ENCODE measurements at regions not wholly inside any gene's neighbourhood (a gene's known extent, or its start where the extent isn't known, plus 50 kb on each side); places are given as distances from the start of the nearest gene placed in this dataset.
"Not testable (repeated sequence)": the region's sequence is repeated elsewhere in the genome, so short reads cannot be mapped to it uniquely, and the experiment has no call there.

DNA sequence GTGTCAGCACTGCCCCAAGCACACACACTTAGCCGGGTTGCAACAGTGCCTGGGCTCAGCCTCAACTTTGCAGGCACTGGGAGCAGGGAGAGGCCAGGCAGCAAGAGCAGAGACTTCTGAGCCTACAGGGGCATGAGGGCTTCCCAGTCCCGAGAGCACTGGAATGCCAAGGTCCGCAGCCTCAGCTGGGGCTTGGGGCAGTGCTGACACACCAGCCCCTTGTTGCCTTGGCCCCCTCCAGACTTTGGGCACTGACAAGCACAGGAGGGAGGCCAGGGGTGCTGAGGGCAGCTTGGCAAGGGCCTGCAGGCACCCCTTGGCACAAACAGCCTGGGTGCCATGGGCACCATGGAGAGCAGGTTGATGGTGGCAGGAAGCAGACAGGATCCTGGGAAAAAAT is 531.1 kb upstream of the SLC39A10 start:
- H3K27me3 ChIP-seq (ENCODE audit: control insufficient read depth, insufficient read depth, low read length, poor library complexity, severe bottlenecking); H3K9me3 ChIP-seq (ENCODE audit: control insufficient read depth, low read length); H3K4me1 ChIP-seq (ENCODE audit: control insufficient read depth, insufficient read depth, low read length); H3K4me3 ChIP-seq (ENCODE audit: insufficient read depth, low read depth, low read length); H3K36me3 ChIP-seq (ENCODE audit: control insufficient read depth, insufficient read depth, low read length); H3K27ac ChIP-seq (ENCODE audit: insufficient read depth, low read depth, low read length, poor library complexity, severe bottlenecking): not testable (repeated sequence)
- 91 to 97% methylated on average over 3 of the region's 3 CpGs for WGBS, 2 experiments

DNA sequence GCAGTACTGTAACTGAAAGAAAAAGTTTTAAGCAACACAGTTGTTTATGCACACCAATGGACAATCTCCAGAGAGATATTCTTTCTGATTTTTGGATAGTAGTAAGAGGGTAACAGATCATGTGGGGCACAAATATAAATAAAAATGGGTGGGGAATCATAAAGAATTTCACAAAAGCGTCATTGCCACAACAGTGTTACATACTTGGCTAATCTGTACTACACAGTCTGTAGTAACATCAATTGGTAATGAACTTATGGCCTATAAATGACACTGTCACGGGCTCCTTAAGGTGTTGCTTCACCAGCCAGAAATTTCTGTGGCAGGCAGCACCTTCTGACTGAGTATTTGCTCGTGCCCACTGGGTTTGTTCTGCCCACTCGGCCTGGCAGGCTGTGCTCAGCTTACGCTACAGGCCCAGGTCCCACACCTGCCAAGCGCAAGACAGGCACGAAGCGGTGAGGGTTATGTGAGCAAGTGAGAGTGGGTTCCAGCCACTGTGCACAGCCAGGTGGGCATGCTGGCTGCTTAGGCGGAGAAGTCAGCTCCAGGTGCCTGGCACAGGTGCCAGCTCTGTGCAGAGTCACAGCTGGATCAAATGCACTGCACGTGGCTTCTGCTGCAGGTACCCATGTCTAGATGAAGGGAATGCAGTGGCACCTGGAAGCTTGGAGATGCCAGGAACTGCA is 532.5 kb upstream of the SLC39A10 start:
- no peaks in the 10 kb centered on the region for H3K27me3 ChIP-seq (ENCODE audit: control insufficient read depth, insufficient read depth, low read length, poor library complexity, severe bottlenecking)
- 94% methylated on average over 10 of the region's 10 CpGs for WGBS, 2 experiments
- no peaks in the 10 kb centered on the region for H3K9me3 ChIP-seq (ENCODE audit: control insufficient read depth, low read length)

DNA sequence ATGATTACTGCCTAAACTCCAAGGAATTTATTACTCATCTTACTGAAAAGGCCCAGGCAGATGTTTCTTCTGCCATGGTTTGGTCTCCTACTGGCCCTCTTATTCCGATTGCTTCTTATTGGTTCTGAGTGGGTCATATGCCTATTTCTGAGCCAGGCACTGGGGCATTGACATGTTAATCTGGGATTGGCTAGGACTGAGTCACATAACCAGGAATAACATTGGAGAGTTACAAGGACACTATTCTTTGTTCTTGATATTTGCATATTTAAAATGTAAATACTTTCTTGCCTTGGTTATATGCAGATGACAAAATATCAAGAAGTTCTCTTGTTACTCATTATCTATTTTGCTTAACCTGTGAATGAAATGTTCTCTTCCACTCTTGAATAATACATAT is 534.4 kb upstream of the SLC39A10 start:
- H3K27ac ChIP-seq (ENCODE audit: insufficient read depth, low read depth, low read length, poor library complexity, severe bottlenecking), result no peak overlapping the region
- H3K4me3 ChIP-seq (ENCODE audit: insufficient read depth, low read depth, low read length), result no peak overlapping the region
- 86 to 100% methylated on average over 1 of the region's 1 CpG for WGBS, 2 experiments
- no peaks in the 10 kb centered on the region for H3K27me3 ChIP-seq (ENCODE audit: control insufficient read depth, insufficient read depth, low read length, poor library complexity, severe bottlenecking)
- no peaks in the 10 kb centered on the region for H3K9me3 ChIP-seq (ENCODE audit: control insufficient read depth, low read length)
- H3K4me1 ChIP-seq (ENCODE audit: control insufficient read depth, insufficient read depth, low read length), result no peaks in the 10 kb centered on the region
- H3K36me3 ChIP-seq (ENCODE audit: control insufficient read depth, insufficient read depth, low read length), result no peaks in the 10 kb centered on the region

More for the DNA sequence above, 532.5 kb upstream of the SLC39A10 start:
- Histone ChIP-seq H3K36me3 (ENCODE audit: control insufficient read depth, insufficient read depth, low read length) (no peaks in the 10 kb centered on the region), H3K27ac (ENCODE audit: insufficient read depth, low read depth, low read length, poor library complexity, severe bottlenecking) (no peak overlapping the region), H3K4me1 (ENCODE audit: control insufficient read depth, insufficient read depth, low read length) (no peaks in the 10 kb centered on the region), H3K4me3 (ENCODE audit: insufficient read depth, low read depth, low read length) (no peak overlapping the region)

DNA sequence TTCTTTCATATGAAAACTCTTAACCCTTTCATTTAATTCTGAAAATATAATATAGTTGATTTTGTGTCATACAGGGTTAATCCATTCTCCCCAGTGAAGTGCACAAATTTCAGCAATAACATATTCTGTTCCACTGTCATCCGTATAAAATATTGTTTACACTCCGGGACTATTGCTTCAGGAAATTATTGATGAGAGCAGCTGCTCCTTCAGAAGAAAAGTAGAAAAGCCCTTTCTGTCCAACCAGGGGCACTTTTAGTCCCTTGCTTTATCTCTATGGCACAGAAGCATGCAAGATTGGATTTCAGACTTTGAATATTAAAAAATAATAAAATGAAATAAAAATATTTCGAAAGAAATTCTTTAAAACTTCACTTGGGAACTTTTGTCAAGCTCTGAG is 535.7 kb upstream of the SLC39A10 start:
- no peaks in the 10 kb centered on the region for H3K9me3 ChIP-seq (ENCODE audit: control insufficient read depth, low read length)
- no peaks in the 10 kb centered on the region for H3K27me3 ChIP-seq (ENCODE audit: control insufficient read depth, insufficient read depth, low read length, poor library complexity, severe bottlenecking)
- H3K4me3 ChIP-seq (ENCODE audit: insufficient read depth, low read depth, low read length), result no peak overlapping the region
- 95 to 100% methylated on average over 2 to 3 of the region's 3 CpGs for WGBS, 2 experiments
- H3K4me1 ChIP-seq (ENCODE audit: control insufficient read depth, insufficient read depth, low read length), result no peaks in the 10 kb centered on the region
- H3K36me3 ChIP-seq (ENCODE audit: control insufficient read depth, insufficient read depth, low read length), result no peaks in the 10 kb centered on the region
- H3K27ac ChIP-seq (ENCODE audit: insufficient read depth, low read depth, low read length, poor library complexity, severe bottlenecking), result no peak overlapping the region

DNA sequence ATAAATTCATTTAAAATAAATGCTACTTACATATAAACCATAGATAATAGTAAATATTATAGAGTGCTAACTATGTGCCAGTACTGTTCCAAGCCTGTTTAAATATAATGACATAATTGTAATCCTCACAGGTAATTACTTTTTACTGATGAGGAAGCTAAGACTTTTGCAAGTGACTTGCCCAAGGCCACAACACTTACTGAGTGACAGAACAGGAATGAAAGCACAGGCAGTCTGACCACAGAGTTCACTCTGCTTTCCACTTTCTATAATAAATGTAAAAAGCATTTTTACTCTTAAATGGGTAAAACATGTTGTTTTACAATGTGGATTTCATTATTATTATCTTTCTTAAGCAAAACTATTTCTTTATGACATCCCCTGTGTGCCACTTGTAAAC is 537.8 kb upstream of the SLC39A10 start:
- H3K9me3 ChIP-seq (ENCODE audit: control insufficient read depth, low read length), result no peaks in the 10 kb centered on the region
- H3K27ac ChIP-seq (ENCODE audit: insufficient read depth, low read depth, low read length, poor library complexity, severe bottlenecking), result no peak overlapping the region
- H3K4me3 ChIP-seq (ENCODE audit: insufficient read depth, low read depth, low read length), result no peak overlapping the region
- H3K27me3 ChIP-seq (ENCODE audit: control insufficient read depth, insufficient read depth, low read length, poor library complexity, severe bottlenecking), result no peaks in the 10 kb centered on the region
- H3K4me1 ChIP-seq (ENCODE audit: control insufficient read depth, insufficient read depth, low read length), result no peaks in the 10 kb centered on the region
- no peaks in the 10 kb centered on the region for H3K36me3 ChIP-seq (ENCODE audit: control insufficient read depth, insufficient read depth, low read length)

DNA sequence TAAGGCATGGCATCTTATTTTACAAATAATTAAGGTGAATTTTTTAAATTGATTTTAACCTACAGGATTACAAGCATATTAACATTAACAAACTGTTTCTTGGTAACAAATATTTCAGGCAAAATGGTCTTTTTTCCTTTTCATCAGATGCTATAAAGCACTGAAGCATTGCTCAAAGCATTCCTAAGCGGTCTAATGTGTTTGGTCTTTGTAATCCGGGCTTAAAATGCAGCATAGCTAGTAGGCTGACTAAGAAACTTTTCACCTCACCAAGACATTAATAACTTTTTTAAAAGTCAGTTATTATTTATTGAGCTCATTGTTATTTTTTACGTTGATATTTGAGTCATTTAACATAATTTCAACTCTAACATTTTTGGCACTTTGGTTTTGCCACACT is 538.8 kb upstream of the SLC39A10 start:
- Histone ChIP-seq H3K36me3 (ENCODE audit: control insufficient read depth, insufficient read depth, low read length) (no peaks in the 10 kb centered on the region), H3K4me3 (ENCODE audit: insufficient read depth, low read depth, low read length) (no peak overlapping the region), H3K27me3 (ENCODE audit: control insufficient read depth, insufficient read depth, low read length, poor library complexity, severe bottlenecking) (no peaks in the 10 kb centered on the region), H3K27ac (ENCODE audit: insufficient read depth, low read depth, low read length, poor library complexity, severe bottlenecking) (no peak overlapping the region), H3K4me1 (ENCODE audit: control insufficient read depth, insufficient read depth, low read length) (no peaks in the 10 kb centered on the region), H3K9me3 (ENCODE audit: control insufficient read depth, low read length) (no peaks in the 10 kb centered on the region)
- 82 to 83% methylated on average over 1 to 2 of the region's 3 CpGs for WGBS, 2 experiments

DNA sequence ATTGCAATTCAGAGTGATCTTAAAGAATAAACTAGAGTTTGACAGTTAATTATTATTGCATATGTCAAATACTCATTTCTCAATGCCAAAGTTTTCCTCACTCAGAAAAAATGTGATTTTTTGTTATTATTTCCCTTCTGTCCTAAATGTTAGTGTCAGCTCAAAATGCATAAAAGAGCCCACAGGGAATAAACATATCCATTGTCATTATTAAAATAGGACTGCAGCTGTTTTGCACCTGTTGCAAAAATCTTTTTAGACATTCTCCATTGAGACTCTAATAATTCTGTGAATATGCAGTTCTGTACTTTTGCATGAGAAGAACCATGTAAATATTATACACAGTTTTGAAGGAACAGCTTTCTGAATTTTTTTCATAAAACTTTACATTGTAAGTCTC is 540.0 kb upstream of the SLC39A10 start:
- H3K4me3 ChIP-seq (ENCODE audit: insufficient read depth, low read depth, low read length), result no peak overlapping the region
- no peaks in the 10 kb centered on the region for H3K36me3 ChIP-seq (ENCODE audit: control insufficient read depth, insufficient read depth, low read length)
- H3K27me3 ChIP-seq (ENCODE audit: control insufficient read depth, insufficient read depth, low read length, poor library complexity, severe bottlenecking), result no peaks in the 10 kb centered on the region
- no peaks in the 10 kb centered on the region for H3K4me1 ChIP-seq (ENCODE audit: control insufficient read depth, insufficient read depth, low read length)
- H3K27ac ChIP-seq (ENCODE audit: insufficient read depth, low read depth, low read length, poor library complexity, severe bottlenecking), result no peak overlapping the region
- H3K9me3 ChIP-seq (ENCODE audit: control insufficient read depth, low read length), result no peaks in the 10 kb centered on the region

DNA sequence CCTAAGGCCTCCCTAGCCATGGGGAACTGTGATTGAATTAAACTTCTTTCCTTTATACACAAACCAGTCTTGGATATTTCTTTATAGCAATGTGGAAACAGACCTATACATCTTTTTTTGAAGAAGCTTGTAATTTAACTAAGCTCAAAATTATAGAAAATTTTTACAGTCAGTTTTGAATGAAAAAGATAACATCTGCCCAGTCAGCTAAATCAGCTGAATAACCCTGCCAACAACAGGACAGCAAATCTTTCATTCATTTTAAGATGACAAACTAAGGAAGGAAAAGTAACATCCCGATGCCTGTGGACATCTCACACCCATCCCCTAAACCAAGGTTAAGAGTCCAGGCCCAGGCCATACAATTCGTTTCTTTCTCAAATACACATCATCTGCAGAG is 541.3 kb upstream of the SLC39A10 start:
- Histone ChIP-seq H3K4me3 (ENCODE audit: insufficient read depth, low read depth, low read length) (no peak overlapping the region), H3K4me1 (ENCODE audit: control insufficient read depth, insufficient read depth, low read length) (no peaks in the 10 kb centered on the region), H3K9me3 (ENCODE audit: control insufficient read depth, low read length) (no peaks in the 10 kb centered on the region), H3K36me3 (ENCODE audit: control insufficient read depth, insufficient read depth, low read length) (no peaks in the 10 kb centered on the region), H3K27ac (ENCODE audit: insufficient read depth, low read depth, low read length, poor library complexity, severe bottlenecking) (no peak overlapping the region), H3K27me3 (ENCODE audit: control insufficient read depth, insufficient read depth, low read length, poor library complexity, severe bottlenecking) (no peaks in the 10 kb centered on the region)
- 40 to 45% methylated on average over 2 of the region's 2 CpGs for WGBS, 2 experiments

DNA sequence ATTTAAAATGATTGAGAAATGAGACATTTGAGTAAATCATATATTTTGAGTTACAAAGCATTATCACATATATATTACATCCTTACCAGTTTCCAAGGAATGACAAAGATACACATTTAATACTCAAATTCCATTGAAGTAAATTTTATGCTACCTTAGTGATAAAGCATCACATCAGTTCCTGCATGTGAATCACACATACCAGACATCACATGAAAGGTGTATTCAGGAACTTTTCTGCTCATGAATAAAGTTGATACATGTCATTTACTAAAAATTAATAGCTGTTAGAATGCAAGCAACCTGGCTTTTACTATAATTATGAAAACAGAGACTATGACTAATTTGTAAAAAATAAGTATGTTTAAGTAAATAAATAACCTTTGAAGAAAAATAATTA is 548.8 kb upstream of the SLC39A10 start:
- Histone ChIP-seq H3K9me3 (ENCODE audit: control insufficient read depth, low read length) (no peaks in the 10 kb centered on the region), H3K4me1 (ENCODE audit: control insufficient read depth, insufficient read depth, low read length) (no peaks in the 10 kb centered on the region), H3K4me3 (ENCODE audit: insufficient read depth, low read depth, low read length) (no peak overlapping the region), H3K27me3 (ENCODE audit: control insufficient read depth, insufficient read depth, low read length, poor library complexity, severe bottlenecking) (no peaks in the 10 kb centered on the region), H3K27ac (ENCODE audit: insufficient read depth, low read depth, low read length, poor library complexity, severe bottlenecking) (no peak overlapping the region), H3K36me3 (ENCODE audit: control insufficient read depth, insufficient read depth, low read length) (no peaks in the 10 kb centered on the region)

DNA sequence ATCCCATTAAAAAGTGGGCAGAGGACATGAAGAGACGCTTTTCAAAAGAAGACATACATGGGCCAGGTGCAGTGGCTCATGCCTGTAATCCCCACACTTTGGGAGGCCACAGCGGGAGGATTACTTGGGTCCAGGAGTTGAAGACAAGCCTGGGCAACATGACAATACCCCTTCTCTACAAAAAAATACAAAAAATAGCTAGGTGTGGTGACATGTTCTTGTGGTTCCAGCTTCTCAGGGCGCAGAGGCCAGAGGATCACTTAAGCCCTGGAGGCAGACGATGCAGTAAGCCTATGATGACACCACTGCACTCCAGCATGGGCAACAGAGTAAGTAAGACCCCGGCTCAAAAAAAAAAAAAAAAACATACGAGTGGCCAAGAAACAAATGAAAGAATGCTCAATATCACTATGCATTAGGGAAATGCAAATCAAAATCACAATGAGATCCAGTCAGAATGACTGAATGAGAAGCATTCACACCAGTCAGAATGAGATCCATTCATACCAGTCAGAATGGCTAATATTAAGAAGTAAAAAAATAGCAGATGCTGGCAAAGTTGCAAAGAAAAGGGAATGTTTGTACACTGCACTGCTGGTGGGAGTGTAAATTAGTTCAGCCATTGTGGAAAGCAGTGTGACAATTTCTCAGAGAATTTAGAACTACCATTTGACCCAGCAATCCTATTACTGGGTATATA is 550.2 kb upstream of the SLC39A10 start:
- H3K9me3 ChIP-seq (ENCODE audit: control insufficient read depth, low read length), result no peaks in the 10 kb centered on the region
- no peaks in the 10 kb centered on the region for H3K4me1 ChIP-seq (ENCODE audit: control insufficient read depth, insufficient read depth, low read length)
- no peaks in the 10 kb centered on the region for H3K36me3 ChIP-seq (ENCODE audit: control insufficient read depth, insufficient read depth, low read length)
- WGBS, 2 experiments, result 89 to 95% methylated on average over 6 of the region's 6 CpGs
- no peaks in the 10 kb centered on the region for H3K27me3 ChIP-seq (ENCODE audit: control insufficient read depth, insufficient read depth, low read length, poor library complexity, severe bottlenecking)
- H3K4me3 ChIP-seq (ENCODE audit: insufficient read depth, low read depth, low read length), result no peak overlapping the region
- no peak overlapping the region for H3K27ac ChIP-seq (ENCODE audit: insufficient read depth, low read depth, low read length, poor library complexity, severe bottlenecking)
